Daoy (cell line): ENCODE measurements at regions not wholly inside any gene's neighbourhood (a gene's known extent, or its start where the extent isn't known, plus 50 kb on each side); places are given as distances from the start of the nearest gene placed in this dataset.

ENCODE experiments used
- DNase-seq: peaks from one replicate; pipeline ENCODE4 v3.0.0-alpha.2; 2015; ENCODE audit warnings: low read depth

GRCh38 chr6:44012078-44012493, 115.2 kb downstream of the MRPL14 start:
- DNase-seq: peak; percentile 97

GRCh38 chr6:44011350-44011920, 115.8 kb downstream of the MRPL14 start:
- no peak for DNase-seq

GRCh38 chr6:44010411-44011349, 116.6 kb downstream of the MRPL14 start:
- peak; percentile 100 for DNase-seq

- peak; percentile 86 for DNase-seq
Observed at GRCh38 chr6:44009425-44010321, 117.6 kb downstream of the MRPL14 start.

- peak; percentile 35 for DNase-seq
Observed at GRCh38 chr6:44008821-44009370, 118.4 kb downstream of the MRPL14 start.

DNA sequence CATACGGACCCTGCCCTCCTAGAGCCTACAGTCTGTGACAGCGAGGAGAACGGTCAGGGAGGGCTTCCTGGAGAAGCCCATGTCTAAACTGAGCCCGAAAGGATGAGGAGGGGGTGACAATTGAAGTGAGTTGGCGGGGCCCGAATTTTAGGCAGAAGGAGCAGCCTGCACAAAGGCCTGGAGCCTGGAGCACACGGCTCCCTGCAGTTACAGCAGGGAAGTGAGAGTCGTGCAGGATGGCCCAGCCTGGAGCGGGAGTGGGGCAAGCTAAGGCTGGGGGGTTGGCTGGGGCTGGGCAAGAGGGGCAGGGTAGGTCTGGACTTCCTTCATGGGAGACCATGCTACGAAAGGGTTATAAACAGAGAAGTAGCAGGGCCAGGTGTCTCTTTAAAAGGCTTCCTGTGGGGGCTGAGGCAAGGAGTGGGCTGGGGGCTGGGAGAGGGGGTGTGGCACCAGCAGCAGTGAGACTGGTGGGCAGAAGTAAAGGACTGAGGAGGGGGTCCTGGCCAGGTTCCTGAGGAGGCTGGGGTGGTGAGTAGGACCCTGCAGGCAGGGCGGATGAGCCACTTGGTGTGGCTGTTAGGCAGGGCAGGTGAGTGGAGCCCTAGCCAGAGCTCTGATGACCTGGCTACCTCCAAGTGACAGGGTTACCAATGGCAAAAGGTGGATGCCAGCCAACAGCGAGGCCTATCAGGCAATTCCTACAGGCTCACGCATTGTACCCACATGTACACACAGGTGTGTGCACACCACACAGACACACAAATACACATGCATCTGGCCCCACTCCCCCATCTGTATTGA, 119.2 kb downstream of the MRPL14 start:
- DNase-seq: no peak

GRCh38 chr6:44006872-44007303, 120.4 kb downstream of the MRPL14 start:
- no peak for DNase-seq

DNA sequence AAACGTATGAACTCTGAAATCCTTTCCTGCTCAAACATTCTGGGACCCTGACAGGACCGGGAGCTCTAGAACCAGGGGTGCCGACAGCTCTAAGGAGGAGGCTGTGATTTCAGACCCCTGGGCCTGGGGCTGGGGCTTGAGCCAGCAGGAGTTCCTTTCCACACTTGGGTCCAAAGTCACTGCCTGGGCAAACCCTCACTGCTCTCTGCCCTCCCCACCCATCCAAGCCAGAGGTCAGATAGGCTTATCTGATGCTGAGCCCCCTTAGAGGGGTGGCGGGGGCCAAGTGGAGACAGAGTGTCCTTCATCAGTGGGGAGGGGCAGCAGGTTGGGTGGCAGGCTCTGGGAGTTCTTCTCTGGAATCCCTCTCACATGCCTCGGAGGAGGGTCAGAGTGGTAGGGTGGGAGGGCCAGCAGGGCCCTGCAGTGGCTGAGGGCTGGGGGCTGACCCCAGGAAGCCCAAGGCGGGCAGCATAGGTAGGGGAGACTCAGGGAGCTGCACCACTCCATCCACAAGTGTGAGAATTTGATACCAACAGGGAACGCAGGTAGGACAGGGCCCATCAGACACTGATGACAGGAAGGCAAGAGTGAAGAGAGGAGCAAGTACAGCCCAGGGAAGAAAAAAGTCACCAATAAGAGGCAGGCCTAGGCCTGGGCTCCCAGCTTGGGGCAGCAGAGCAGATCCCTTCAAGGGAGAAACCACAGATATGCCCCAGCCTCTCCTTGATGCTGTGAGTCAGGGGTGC, 121.0 kb downstream of the MRPL14 start:
- DNase-seq: peak; percentile 74

DNA sequence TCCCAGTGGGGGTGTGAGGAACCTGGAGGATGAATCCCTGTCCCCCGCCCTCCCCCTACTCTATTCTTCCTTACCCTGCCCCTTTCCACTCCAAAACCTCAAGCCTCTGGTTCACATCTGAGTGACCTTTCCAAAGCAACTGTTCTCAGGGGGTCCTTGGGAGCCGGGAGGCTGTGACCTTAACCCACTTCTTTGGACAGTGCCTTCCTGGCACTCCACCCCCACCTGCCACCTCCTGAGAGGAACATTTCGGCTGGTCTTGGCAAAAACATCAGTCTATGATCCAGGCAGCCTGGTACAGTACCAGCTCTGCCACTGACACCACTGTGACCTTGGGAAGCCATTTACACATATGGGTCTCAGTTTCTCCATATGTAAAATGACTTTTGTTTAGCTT, 121.7 kb downstream of the MRPL14 start:
- no peak for DNase-seq

DNA sequence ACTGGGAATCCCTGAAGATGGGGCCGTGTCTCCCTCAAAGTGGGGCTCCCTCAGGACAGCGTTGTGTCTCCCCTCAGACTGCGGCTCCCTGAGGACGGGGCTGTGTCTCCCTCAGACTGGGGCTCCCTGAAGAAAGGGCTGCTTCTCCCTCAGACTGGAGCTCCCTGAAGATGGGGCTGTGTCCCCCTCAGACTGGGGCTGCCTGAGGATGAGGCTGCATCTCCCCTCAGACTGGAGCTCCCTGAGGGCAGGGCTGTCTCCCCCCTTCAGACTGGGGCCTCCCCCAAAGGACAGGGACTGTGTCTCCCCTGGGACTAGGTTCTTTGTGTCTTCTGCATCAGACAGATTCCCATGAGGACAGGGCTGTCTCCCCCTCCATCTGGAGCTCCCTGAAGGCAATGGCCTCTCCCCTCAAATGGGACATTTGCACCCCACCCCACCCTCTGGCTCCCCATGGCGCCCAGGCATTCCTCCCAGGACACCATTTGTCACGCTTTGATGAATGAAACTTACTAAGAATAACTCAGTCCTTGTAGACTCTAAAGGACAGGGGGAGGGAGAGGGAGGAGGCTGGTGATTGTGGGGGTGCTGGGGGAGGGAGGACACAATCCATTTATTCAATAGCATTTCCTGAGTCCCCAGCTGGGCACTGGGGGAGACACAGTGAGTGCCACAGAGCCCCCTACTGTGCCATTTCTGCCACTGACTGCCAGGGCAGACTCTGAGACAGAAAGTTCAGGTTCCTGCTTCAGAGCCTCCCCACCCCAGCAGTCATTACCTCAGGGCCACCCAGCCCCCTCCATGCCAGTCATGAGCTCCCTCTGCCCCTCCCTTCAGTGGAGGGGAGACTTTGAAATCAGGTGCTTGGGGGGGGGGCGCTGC, 122.4 kb downstream of the MRPL14 start:
- DNase-seq: peak; percentile 84

DNA sequence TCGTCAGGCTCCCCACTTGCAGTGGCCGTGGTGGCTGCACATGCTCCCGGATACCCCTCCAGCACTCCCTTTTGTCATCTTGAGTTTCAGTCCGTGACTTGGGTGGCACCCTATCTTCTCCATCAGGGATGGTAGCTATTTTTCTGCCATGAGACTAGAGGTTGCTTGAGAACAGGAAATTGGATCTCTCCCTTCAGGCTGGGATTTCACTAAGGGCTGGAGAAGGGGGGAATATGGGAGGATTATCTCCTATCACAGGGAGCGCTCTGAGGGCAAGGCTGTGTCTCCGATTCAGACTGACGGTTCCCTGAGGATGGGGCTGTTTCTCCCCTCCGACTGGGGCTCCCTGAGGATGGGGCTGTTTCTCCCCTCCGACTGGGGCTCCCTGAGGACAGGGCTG, 123.1 kb downstream of the MRPL14 start:
- no peak for DNase-seq

DNA sequence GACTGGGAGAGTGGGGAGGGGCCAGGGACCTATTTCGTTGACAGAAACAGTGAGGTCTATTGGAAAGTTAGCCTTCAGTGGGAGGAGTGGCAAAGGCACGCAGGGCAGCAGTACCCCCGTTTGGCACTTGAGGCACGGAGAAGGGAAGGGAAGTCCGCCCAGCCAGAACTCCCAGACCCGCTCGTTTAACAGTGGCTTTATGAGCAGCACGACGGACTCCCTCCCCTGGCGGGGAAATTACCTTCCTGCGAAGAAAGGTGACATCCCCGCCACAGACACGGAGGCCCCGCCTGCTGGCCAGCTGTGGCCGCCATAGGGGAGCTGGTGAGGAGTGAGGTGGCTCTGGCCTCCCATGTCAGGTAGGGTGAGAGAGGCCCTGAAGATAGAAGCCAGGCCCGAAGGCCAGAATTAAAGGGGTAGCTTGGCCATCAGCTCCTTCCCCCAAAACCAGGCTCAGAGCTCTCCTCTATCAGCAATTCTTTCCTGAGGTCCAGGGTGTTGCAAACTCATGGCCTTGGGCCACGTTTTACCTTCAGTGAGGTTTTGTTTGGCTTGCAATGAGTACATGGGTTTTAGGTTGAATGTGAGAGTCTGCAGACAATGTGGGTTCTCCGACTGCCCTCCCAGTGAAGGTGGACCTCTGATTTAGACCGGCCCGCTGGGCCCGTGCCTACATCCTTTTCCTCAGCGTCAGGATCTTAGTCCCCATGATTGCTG, 123.7 kb downstream of the MRPL14 start:
- DNase-seq: peak; percentile 30

DNA sequence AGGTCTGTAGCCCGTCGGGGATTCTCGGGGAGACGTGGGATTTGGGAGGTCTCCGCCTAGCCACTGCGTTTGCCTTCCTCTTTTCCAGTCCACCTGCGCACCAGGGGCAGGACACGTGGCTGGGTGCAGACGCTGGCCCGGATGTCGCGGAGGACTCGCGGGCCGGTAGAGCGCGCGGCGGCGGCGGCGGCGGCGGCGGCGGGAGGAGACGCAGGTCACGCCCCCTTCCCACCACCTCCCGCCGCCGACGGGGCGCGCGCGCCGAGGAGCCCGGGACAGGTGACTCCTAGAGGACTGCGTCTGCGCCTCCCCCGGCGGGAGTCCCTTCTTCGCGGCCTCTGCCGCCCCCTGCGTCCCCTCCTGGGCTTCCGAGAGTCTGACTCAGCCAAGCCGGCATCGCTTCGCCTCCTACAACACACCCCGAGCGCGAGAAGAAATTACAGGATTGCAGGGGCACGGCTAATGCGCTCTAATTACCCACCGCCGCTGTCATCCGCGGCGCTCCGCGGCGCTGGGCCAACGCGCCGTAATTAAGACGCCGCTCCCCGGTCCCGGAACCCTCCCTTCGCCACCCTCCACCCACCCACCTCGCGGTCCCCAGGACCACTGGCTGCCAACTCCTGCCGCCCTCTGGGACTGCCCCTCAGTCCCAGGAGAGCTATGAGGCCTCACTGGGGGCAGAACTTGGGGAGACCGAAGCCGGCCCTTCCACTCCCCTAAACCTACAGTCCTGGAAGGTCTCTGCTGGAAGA, 124.5 kb downstream of the MRPL14 start:
- peak; percentile 87 for DNase-seq

DNA sequence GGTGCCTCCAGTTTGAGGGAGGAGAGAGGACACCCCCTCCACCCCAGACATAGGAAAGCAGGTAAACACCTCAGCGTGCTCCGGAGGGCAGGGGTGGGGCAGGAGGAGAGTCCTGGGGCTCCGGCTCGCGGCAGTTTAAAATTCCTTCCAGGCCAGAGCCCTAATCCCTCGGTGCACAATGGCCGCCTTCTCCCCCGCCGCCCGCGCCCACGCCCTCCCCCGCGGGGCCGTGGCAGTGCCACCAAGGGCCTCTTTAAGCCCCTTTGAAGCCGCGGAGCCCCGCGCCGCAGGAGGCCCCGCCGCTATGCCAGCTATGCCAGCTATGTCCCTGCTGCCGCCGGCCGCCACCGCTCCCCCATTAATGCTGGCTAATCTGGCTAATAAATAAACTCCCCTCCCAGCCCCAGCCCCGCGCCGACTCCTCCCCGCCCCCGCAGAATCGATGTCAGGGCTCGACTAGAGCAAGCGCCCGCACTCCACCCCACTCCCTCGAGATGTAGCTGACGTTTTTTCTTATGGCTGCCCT, 125.1 kb downstream of the MRPL14 start:
- DNase-seq: no peak

GRCh38 chr6:44001318-44002066, 125.8 kb downstream of the MRPL14 start:
- DNase-seq: peak; percentile 49

DNA sequence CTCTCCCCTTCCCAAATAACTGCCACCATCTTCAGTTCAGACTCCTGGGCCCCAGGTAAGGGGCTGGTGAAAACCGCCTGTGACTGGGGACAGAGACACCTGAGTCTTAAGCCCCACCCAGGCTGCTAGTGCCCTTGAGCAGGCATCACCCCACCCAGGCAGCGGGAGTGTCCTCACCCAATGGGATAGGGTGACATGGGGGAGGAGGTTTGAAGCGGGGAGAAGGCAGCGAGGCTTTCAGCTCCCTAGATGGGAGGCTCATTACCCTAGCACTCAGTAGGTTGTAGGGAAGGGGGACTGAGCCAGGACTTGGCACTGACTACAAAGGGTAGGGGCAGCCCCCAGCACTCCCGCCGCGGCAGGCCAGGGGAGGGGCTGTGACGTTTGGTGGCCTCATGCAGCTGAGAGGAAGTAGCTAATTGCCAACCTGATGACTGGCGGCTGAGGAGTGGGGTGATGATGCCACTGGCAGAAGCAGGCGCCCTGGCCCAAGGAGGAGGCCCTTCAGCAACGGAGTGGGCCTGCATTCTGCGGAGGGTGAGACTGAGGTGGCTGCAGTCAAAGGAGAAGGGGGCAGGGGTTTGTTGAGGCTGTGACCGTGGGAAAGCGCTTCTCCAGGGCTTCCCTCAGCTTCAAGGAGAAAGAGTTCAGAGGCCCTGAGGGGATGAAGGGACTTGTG, 126.9 kb downstream of the MRPL14 start:
- peak; percentile 60 for DNase-seq
